NCI-H2029 (cell line): ENCODE measurements at regions not wholly inside any gene's neighbourhood (a gene's known extent, or its start where the extent isn't known, plus 50 kb on each side); places are given as distances from the start of the nearest gene placed in this dataset.

Source experiments
- DNase-seq: peaks from one replicate; lab custom pipeline; 2025; lab: John Stamatoyannopoulos, UW

- no peak for DNase-seq
Observed at GRCh38 chr4:19783667-19784223, 468.0 kb upstream of the SLIT2 start.

- DNase-seq, result no peak
Observed at GRCh38 chr4:19780871-19781270, 470.8 kb upstream of the SLIT2 start.

- DNase-seq, result no peak
Observed at GRCh38 chr4:19776929-19777328, 474.8 kb upstream of the SLIT2 start.

- peak; percentile 55 for DNase-seq
Observed at GRCh38 chr4:19776021-19776459, 475.7 kb upstream of the SLIT2 start.

GRCh38 chr4:19774690-19775256 lies 476.9 kb upstream of the SLIT2 start:
- DNase-seq, result no peak

- DNase-seq, result no peak
Observed at GRCh38 chr4:19772581-19772980, 479.1 kb upstream of the SLIT2 start.

- DNase-seq, result no peak
Observed at GRCh38 chr4:19756661-19757060, 495.0 kb upstream of the SLIT2 start.

- DNase-seq, result no peak
Observed at GRCh38 chr4:19752599-19752998, 499.1 kb upstream of the SLIT2 start.

- DNase-seq, result no peak
Observed at GRCh38 chr4:19748519-19749479, 502.9 kb upstream of the SLIT2 start.

GRCh38 chr4:19746377-19746776 lies 505.3 kb upstream of the SLIT2 start:
- no peak for DNase-seq

GRCh38 chr4:19743115-19743638 lies 508.5 kb upstream of the SLIT2 start:
- DNase-seq, result no peak

GRCh38 chr4:19739101-19739651 lies 512.5 kb upstream of the SLIT2 start:
- DNase-seq, result peak; percentile 42

- peak; percentile 0 for DNase-seq
Observed at GRCh38 chr4:19736968-19737756, 514.5 kb upstream of the SLIT2 start.

- no peak for DNase-seq
Observed at GRCh38 chr4:19735012-19735411, 516.7 kb upstream of the SLIT2 start.

GRCh38 chr4:19729886-19730651 lies 521.6 kb upstream of the SLIT2 start:
- DNase-seq, result no peak

GRCh38 chr4:19728773-19729172 lies 522.9 kb upstream of the SLIT2 start:
- no peak for DNase-seq

- no peak for DNase-seq
Observed at GRCh38 chr4:19727141-19727540, 524.6 kb upstream of the SLIT2 start.

GRCh38 chr4:19725130-19725529 lies 526.6 kb upstream of the SLIT2 start:
- DNase-seq, result no peak

GRCh38 chr4:19722404-19722803 lies 529.3 kb upstream of the SLIT2 start:
- no peak for DNase-seq

- no peak for DNase-seq
Observed at GRCh38 chr4:19721587-19721986, 530.1 kb upstream of the SLIT2 start.

GRCh38 chr4:19720610-19721009 lies 531.1 kb upstream of the SLIT2 start:
- no peak for DNase-seq
